GM12872 (cell line): ENCODE measurements at regions not wholly inside any gene's neighbourhood (a gene's known extent, or its start where the extent isn't known, plus 50 kb on each side); places are given as distances from the start of the nearest gene placed in this dataset.
A peak's percentile ranks its signal among the peaks of the same experiment; 100 is the strongest.

ENCODE experiments used
- TF ChIP-seq, protein P1 (sequence below): IDR thresholded peaks from 3 replicates; pipeline ENCODE4 v1.5.1; 2011; ENCODE audit warnings: low read depth, mild to moderate bottlenecking, low read length, moderate library complexity; ENCODE audit not compliant: insufficient read depth

DNA sequence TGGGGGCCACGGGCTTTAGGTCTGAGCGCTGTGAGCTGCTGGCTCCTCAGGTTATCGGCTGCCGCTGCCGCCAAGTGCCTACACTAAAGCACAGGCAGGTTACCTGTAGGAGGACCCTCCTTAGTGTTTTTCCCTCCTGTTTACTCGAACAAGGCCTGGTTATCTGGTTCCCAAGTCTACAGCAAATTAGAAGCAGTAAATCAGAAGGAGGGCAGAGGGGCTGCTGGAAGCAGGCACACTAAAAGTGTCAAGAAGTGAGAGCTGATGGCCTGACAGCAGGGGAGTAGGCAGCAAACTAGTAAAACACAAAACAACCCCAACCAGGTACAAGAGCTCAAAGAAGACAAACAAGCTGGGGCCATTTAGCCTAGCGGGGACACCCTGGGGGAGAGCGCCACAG lies 125.0 kb upstream of the PJA1 start:
- TF ChIP-seq, protein P1, sequence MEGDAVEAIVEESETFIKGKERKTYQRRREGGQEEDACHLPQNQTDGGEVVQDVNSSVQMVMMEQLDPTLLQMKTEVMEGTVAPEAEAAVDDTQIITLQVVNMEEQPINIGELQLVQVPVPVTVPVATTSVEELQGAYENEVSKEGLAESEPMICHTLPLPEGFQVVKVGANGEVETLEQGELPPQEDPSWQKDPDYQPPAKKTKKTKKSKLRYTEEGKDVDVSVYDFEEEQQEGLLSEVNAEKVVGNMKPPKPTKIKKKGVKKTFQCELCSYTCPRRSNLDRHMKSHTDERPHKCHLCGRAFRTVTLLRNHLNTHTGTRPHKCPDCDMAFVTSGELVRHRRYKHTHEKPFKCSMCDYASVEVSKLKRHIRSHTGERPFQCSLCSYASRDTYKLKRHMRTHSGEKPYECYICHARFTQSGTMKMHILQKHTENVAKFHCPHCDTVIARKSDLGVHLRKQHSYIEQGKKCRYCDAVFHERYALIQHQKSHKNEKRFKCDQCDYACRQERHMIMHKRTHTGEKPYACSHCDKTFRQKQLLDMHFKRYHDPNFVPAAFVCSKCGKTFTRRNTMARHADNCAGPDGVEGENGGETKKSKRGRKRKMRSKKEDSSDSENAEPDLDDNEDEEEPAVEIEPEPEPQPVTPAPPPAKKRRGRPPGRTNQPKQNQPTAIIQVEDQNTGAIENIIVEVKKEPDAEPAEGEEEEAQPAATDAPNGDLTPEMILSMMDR, result no peak

DNA sequence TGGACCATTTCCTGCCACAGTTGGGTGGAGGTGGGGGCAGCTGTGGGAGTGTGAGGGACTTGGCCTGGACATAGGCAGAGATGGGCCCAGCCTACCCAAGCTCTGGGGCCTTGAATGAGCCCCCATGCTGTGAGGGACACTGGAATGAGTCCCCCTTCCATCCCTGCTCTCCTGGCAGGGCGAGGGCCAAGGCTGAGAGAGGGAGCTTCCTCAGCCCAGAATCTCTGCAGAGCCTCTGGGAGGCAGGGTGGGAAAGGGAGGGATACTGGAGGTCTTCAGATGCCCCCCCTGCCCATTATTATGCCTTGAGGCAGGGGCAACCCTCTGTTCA lies 124.5 kb upstream of the PJA1 start:
- TF ChIP-seq, protein P1, result no peak

DNA sequence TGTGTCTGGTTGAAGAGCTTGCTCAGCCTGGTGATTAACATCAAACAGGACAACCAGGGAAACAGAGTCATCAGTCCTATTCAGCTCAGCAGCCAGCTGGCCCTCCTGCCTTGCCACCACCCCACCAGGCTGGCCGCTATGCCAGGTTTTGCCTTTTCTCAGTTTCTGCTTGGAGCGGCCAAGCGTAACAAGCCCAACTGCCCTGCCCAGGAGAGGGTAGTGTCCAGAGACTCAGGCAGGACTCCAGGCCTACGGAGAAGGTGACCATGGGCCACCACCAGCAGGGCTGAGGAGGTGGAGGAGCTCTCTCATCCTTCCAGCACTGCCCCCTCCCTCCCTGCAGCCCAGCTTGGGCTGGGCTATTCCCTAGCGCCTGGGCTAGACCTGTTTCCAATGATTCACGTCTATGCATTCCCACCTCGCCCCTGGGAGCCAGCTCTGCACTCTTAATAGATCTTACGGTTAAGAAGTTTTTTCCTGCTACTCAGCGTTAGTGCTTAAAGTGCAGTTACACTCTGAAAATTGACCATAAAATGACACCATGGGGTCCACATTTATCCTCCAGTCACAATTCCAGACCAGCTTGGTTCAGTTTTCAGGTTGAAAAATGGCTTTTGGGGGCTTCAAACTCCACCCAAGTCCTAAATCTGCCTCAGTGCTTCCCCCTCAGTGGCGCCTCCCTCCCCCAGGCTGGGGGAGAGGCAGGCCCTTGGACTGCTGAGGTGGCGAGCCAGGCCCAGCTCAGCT lies 124.0 kb upstream of the PJA1 start:
- TF ChIP-seq, protein P1, result no peak

DNA sequence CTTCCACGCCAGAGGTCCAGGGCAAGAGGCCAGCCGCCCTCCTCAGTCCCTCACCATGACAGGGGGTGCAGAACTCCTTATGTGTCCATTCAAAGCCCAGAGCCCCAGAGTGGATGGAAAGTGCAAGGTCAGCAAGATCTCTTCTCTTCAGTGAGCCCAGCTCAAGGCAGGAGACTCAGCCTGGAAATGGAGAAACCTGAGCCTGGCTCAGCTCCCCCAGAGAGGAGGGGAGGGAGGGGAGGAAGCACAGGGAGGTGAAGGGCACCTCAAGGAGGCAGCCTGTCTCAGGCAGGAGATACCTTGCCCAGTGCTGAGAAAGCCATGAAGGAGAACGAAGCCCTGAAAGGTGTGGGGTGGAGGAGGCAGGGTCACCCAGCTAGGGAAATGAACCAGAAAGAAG lies 121.8 kb upstream of the PJA1 start:
- TF ChIP-seq, protein P1, result no peak

DNA sequence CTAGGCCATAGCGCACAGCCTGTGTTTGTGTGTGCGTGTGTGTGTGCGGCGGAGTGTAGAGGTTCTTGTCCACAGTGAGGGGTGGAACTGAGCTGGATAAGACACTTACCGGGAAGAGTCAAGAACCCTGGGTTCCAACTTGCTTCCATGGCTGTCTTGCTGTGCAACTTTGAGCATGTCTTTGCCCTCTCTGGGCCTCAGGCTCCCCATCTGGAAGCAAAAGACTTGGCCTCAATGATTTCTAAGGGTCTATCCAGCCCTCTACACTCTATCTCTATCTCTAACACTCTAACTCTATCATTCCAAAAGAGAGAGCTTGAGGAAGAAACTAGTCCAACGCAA lies 121.3 kb upstream of the PJA1 start:
- TF ChIP-seq, protein P1, result no peak

DNA sequence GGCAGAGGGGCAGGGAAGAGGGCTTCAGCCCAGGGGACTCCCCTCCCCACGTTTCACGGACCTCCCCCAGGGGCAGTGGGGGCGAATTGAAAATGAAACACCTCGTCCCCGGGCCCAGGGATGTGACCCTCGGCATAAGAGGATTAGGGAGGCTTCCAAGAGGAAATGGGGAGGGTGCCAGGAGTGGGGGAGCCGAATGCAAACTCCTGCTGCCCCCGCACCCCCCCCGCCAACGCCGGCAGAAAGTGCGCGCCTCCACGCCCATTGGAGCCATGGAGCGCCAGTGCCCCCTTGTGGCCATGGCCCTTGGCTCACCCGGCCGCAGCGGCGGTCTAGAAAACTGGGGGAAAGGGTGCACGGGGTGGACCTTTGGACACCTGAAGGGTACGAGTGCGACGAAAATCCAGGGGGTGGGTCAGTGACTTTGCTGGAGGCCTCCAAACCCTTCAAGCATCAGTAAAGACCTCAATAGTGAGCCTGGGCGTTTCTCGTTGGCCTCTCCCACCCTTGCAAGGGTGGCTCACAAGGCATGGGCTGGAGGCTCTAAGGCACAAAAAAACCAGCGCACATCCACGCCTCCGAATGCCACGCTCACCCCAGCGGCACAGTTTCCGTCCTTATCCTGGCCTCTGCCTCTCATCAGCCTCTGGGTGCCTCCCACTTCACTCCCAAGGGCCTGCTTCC lies 120.8 kb upstream of the PJA1 start:
- TF ChIP-seq, protein P1, result peak; percentile 81

DNA sequence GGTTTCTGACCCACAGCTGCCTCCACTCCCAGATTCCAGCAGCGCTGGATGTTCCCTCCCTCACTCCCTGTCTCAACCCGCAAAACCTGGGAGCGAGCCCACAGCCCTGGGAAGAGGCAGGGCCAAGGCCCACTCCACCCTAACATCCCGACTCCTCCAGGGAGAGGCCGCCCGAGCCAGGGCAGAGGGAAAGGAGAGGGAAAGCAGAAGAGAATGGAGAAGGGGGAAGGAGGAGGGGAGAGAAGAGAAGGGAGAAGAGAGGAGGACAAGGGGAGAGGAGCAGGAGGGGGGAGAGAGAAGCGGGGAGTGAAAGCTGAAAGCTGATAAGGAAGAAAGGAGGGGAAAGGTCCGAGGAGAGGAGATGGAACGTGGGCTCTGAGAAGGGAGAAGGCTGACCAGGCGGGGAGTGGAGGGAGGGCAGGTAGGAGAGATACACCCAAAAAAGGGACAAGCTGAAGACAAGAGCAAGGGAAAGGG lies 120.2 kb upstream of the PJA1 start:
- TF ChIP-seq, protein P1, result no peak
